Mucosa of descending colon (tissue), 3 donors: ENCODE measurements at regions not wholly inside any gene's neighbourhood (a gene's known extent, or its start where the extent isn't known, plus 50 kb on each side); places are given as distances from the start of the nearest gene placed in this dataset.
A peak's percentile ranks its signal among the peaks of the same experiment; 100 is the strongest.
"Not testable (repeated sequence)": the region's sequence is repeated elsewhere in the genome, so short reads cannot be mapped to it uniquely, and the experiment has no call there.

Experiments
- ATAC-seq: fragments of 200-7000 bp; cut with Tn5 transposase; one replicate; pipeline ENCODE4 v1.9.1; 2020; ENCODE audit warnings: mild to moderate bottlenecking, moderate library complexity
- DNase-seq, 3 donors: peaks; one replicate each; pipeline ENCODE4 v3.0.0-alpha.2; 2020
- H3K36me3 ChIP-seq: fragments of 200-600 bp; one replicate; pipeline ENCODE4 v1.8.0; 2021; ENCODE audit warnings: low read depth, mild to moderate bottlenecking
- H3K4me1 ChIP-seq: fragments of 200-600 bp; one replicate; pipeline ENCODE4 v1.8.0; 2021; ENCODE audit warnings: low read depth, mild to moderate bottlenecking
- H3K4me3 ChIP-seq: fragments of 200-600 bp; one replicate; pipeline ENCODE4 v1.8.0; 2021; ENCODE audit warnings: mild to moderate bottlenecking
- H3K9me3 ChIP-seq: fragments of 200-600 bp; one replicate; pipeline ENCODE4 v1.8.0; 2021; ENCODE audit warnings: mild to moderate bottlenecking
- CTCF ChIP-seq: fragments of 200-600 bp; IDR thresholded peaks from one replicate; pipeline ENCODE4 v1.8.0; 2022; ENCODE audit warnings: antibody characterized with exemption, mild to moderate bottlenecking
- intact Hi-C, 2 donors: fragments of 100-400 bp; cut with DNase I in 1 of 2; cut with micrococcal nuclease in 1 of 2; formaldehyde crosslinking; loops; one replicate each; pipeline versions ENCODE4 v1.11.0 to v1.11.1; 2022; cut with DNase I, micrococcal nuclease
- donor health status: DM: no; HTN: no; CAD: no; lungs with moderate emphysema.
- donor health status: DM: no; HTN: no; CAD: no.
- donor health status: DM: no; HTN: yes; CAD: no.

- ATAC-seq = peak; percentile 18
- no peak for DNase-seq
- intact Hi-C loops = no loop called here
- Histone ChIP-seq H3K4me1 (no peaks in the 10 kb centered on the region), H3K4me3 (no peak overlapping the region), H3K36me3 (no peaks in the 10 kb centered on the region), H3K9me3 (no peaks in the 10 kb centered on the region)
- no peak for TF ChIP-seq CTCF
Observed at GRCh38 chr4:26052663-26053541, 138.9 kb downstream of the SMIM20 start.

- H3K4me3 ChIP-seq = no peak overlapping the region
- H3K36me3 ChIP-seq = no peaks in the 10 kb centered on the region
- ATAC-seq (no peak), DNase-seq (no peak)
- no peak for TF ChIP-seq CTCF
- no peaks in the 10 kb centered on the region for H3K4me1 ChIP-seq
- H3K9me3 ChIP-seq = no peaks in the 10 kb centered on the region
- intact Hi-C loops = no loop called here
Observed at GRCh38 chr4:26053761-26054160, 139.7 kb downstream of the SMIM20 start.

GRCh38 chr4:26055855-26056254 lies 141.8 kb downstream of the SMIM20 start:
- intact Hi-C loops = no loop called here
- no peak overlapping the region for H3K4me3 ChIP-seq
- no peaks in the 10 kb centered on the region for H3K9me3 ChIP-seq
- no peaks in the 10 kb centered on the region for H3K36me3 ChIP-seq
- ATAC-seq (no peak), DNase-seq (no peak)
- no peak for TF ChIP-seq CTCF
- no peaks in the 10 kb centered on the region for H3K4me1 ChIP-seq

GRCh38 chr4:26056406-26056805 lies 142.4 kb downstream of the SMIM20 start:
- ATAC-seq = no peak
- intact Hi-C loops = no loop called here
- H3K9me3 ChIP-seq = no peaks in the 10 kb centered on the region
- H3K4me3 ChIP-seq = no peak overlapping the region
- H3K4me1 ChIP-seq = no peaks in the 10 kb centered on the region
- DNase-seq = no peak
- no peak for TF ChIP-seq CTCF
- H3K36me3 ChIP-seq = no peaks in the 10 kb centered on the region

- intact Hi-C loops, DNase-seq, H3K9me3 ChIP-seq, H3K4me1 ChIP-seq, H3K4me3 ChIP-seq, ATAC-seq, H3K36me3 ChIP-seq: not testable (repeated sequence)
Observed at GRCh38 chr4:26057839-26058238, 143.8 kb downstream of the SMIM20 start.

GRCh38 chr4:26058537-26058936 lies 144.5 kb downstream of the SMIM20 start:
- Histone ChIP-seq H3K4me1 (no peaks in the 10 kb centered on the region), H3K9me3 (no peaks in the 10 kb centered on the region), H3K4me3 (no peak overlapping the region), H3K36me3 (no peaks in the 10 kb centered on the region)
- ATAC-seq (no peak), DNase-seq (no peak)
- TF ChIP-seq CTCF = no peak
- intact Hi-C loops = no loop called here
